ENCODE measurements at regions not wholly inside any gene's neighbourhood (a gene's known extent, or its start where the extent isn't known, plus 50 kb on each side); places are given as distances from the start of the nearest gene placed in this dataset.

GRCh38 chr3:63032881-63033280, 157.7 kb upstream of the CADPS start:
- H3K9me3 Mint-ChIP-seq (ENCODE audit: low read depth) = peaks cover 10% of the 10 kb centered on the region
- H3K27ac Mint-ChIP-seq (ENCODE audit: unreplicated experiment) = no peak overlapping the region
- H3K4me3 Mint-ChIP-seq (ENCODE audit: unreplicated experiment) = no peak overlapping the region
- no peak for DNase-seq (ENCODE audit: low spot score)
- no peaks in the 10 kb centered on the region for H3K36me3 Mint-ChIP-seq (ENCODE audit: low read depth)
- peaks cover 1% of the 10 kb centered on the region for H3K27me3 Mint-ChIP-seq (ENCODE audit: low read depth)
- no peaks in the 10 kb centered on the region for H3K4me1 Mint-ChIP-seq (ENCODE audit: low read depth)
- TF ChIP-seq CTCF (IDR thresholded peaks at IDR 0.05) = no peak

- no peak overlapping the region for H3K27ac Mint-ChIP-seq (ENCODE audit: unreplicated experiment)
- no peaks in the 10 kb centered on the region for H3K36me3 Mint-ChIP-seq (ENCODE audit: low read depth)
- H3K4me3 Mint-ChIP-seq (ENCODE audit: unreplicated experiment) = no peak overlapping the region
- H3K27me3 Mint-ChIP-seq (ENCODE audit: low read depth) = peaks cover 1% of the 10 kb centered on the region
- no peak for DNase-seq (ENCODE audit: low spot score)
- peaks cover 9% of the 10 kb centered on the region for H3K9me3 Mint-ChIP-seq (ENCODE audit: low read depth)
- H3K4me1 Mint-ChIP-seq (ENCODE audit: low read depth) = no peaks in the 10 kb centered on the region
- TF ChIP-seq CTCF (IDR thresholded peaks at IDR 0.05) = no peak
These were observed 158.9 kb upstream of the CADPS start for GRCh38 chr3:63034101-63034500.

GRCh38 chr3:63037116-63037515, 161.9 kb upstream of the CADPS start:
- no peak for DNase-seq (ENCODE audit: low spot score)
- Mint-ChIP-seq H3K27ac (ENCODE audit: unreplicated experiment) (no peak overlapping the region), H3K27me3 (ENCODE audit: low read depth) (no peaks in the 10 kb centered on the region), H3K4me1 (ENCODE audit: low read depth) (no peaks in the 10 kb centered on the region), H3K36me3 (ENCODE audit: low read depth) (no peaks in the 10 kb centered on the region), H3K4me3 (ENCODE audit: unreplicated experiment) (no peak overlapping the region), H3K9me3 (ENCODE audit: low read depth) (peaks cover 2% of the 10 kb centered on the region)
- TF ChIP-seq CTCF (IDR thresholded peaks at IDR 0.05) = no peak

- no peak overlapping the region for H3K4me3 Mint-ChIP-seq (ENCODE audit: unreplicated experiment)
- no peaks in the 10 kb centered on the region for H3K36me3 Mint-ChIP-seq (ENCODE audit: low read depth)
- H3K4me1 Mint-ChIP-seq (ENCODE audit: low read depth) = no peaks in the 10 kb centered on the region
- no peaks in the 10 kb centered on the region for H3K27me3 Mint-ChIP-seq (ENCODE audit: low read depth)
- H3K27ac Mint-ChIP-seq (ENCODE audit: unreplicated experiment) = no peak overlapping the region
- DNase-seq (ENCODE audit: low spot score) = no peak
- peaks cover 4% of the 10 kb centered on the region for H3K9me3 Mint-ChIP-seq (ENCODE audit: low read depth)
- no peak for TF ChIP-seq CTCF (IDR thresholded peaks at IDR 0.05)
These were observed 167.6 kb upstream of the CADPS start for GRCh38 chr3:63042833-63043232.

- no peak for DNase-seq (ENCODE audit: low spot score)
- Mint-ChIP-seq H3K36me3 (ENCODE audit: low read depth) (no peaks in the 10 kb centered on the region), H3K27ac (ENCODE audit: unreplicated experiment) (no peak overlapping the region), H3K27me3 (ENCODE audit: low read depth) (no peaks in the 10 kb centered on the region), H3K4me1 (ENCODE audit: low read depth) (no peaks in the 10 kb centered on the region), H3K4me3 (ENCODE audit: unreplicated experiment) (no peak overlapping the region), H3K9me3 (ENCODE audit: low read depth) (peaks cover 4% of the 10 kb centered on the region)
- no peak for TF ChIP-seq CTCF (IDR thresholded peaks at IDR 0.05)
These were observed 168.4 kb upstream of the CADPS start for GRCh38 chr3:63043631-63044030.
